ENCODE measurements at regions not wholly inside any gene's neighbourhood (a gene's known extent, or its start where the extent isn't known, plus 50 kb on each side); places are given as distances from the start of the nearest gene placed in this dataset.

GRCh38 chr9:99393993-99394392, 171.9 kb downstream of the SEC61B start:
- no peak for DNase-seq
- TF ChIP-seq, protein P1, sequence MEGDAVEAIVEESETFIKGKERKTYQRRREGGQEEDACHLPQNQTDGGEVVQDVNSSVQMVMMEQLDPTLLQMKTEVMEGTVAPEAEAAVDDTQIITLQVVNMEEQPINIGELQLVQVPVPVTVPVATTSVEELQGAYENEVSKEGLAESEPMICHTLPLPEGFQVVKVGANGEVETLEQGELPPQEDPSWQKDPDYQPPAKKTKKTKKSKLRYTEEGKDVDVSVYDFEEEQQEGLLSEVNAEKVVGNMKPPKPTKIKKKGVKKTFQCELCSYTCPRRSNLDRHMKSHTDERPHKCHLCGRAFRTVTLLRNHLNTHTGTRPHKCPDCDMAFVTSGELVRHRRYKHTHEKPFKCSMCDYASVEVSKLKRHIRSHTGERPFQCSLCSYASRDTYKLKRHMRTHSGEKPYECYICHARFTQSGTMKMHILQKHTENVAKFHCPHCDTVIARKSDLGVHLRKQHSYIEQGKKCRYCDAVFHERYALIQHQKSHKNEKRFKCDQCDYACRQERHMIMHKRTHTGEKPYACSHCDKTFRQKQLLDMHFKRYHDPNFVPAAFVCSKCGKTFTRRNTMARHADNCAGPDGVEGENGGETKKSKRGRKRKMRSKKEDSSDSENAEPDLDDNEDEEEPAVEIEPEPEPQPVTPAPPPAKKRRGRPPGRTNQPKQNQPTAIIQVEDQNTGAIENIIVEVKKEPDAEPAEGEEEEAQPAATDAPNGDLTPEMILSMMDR (IDR thresholded peaks at IDR 0.05; ENCODE audit: low read depth, low read length): no peak
- peaks cover 2% of the 10 kb centered on the region; the same call in 1 of the 2 replicates for H3K4me1 ChIP-seq
- no peaks in the 10 kb centered on the region for H3K36me3 ChIP-seq
- H3K27me3 ChIP-seq: no peaks in the 10 kb centered on the region
- H3K4me3 ChIP-seq (ENCODE audit: low read depth, low read length): no peak overlapping the region
- no peaks in the 10 kb centered on the region for H3K9me3 ChIP-seq

DNA sequence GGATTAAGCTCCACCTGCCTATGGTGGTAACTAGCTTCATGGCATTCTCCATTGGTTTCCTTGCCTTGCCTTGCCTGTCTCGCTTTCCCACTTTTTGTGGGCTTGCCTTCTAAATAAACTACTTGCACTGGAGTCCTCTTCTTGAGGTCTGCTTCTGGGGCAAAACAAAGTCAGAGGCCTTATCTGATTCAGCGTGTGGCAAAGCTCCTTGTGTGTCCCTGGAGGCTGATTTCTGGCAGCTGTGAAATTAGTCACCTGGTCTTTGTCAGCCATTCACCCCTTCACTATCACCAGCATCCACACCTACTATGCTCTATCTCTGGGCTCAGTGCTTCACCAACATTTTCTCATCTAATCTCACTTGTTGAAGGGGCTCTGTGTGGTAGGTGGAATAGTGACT, 176.2 kb downstream of the SEC61B start:
- Histone ChIP-seq H3K4me3 (ENCODE audit: low read depth, low read length) (no peak overlapping the region), H3K27me3 (no peaks in the 10 kb centered on the region), H3K36me3 (no peaks in the 10 kb centered on the region), H3K9me3 (no peaks in the 10 kb centered on the region), H3K4me1 (no peaks in the 10 kb centered on the region; the same call in 1 of the 2 replicates)
- TF ChIP-seq, protein P1 (IDR thresholded peaks at IDR 0.05; ENCODE audit: low read depth, low read length): no peak
- DNase-seq: no peak

DNA sequence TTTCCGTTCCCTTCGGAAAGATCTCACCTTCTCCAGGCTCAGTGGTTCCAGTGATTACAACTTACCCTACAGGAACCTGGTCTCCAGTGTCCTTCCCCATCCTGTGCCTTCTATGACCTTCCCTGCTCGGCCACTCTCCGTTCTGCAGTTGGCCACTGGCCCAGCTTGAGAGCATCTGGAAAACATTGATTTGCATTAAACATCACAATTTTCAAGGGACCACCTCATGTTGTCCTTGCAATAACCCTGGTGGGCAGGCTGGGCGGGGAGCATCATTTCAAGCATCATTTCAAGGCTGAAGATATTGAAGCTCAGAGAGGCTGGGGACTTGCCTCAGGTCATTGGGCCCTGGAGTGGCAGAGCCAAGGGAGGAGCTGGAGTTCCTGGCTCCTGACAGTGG, 177.4 kb downstream of the SEC61B start:
- H3K4me1 ChIP-seq: no peaks in the 10 kb centered on the region; the same call in 1 of the 2 replicates
- no peak for DNase-seq
- TF ChIP-seq, protein P1 (IDR thresholded peaks at IDR 0.05; ENCODE audit: low read depth, low read length): no peak
- H3K36me3 ChIP-seq: no peaks in the 10 kb centered on the region
- no peaks in the 10 kb centered on the region for H3K27me3 ChIP-seq
- no peaks in the 10 kb centered on the region for H3K9me3 ChIP-seq
- H3K4me3 ChIP-seq (ENCODE audit: low read depth, low read length): no peak overlapping the region

DNA sequence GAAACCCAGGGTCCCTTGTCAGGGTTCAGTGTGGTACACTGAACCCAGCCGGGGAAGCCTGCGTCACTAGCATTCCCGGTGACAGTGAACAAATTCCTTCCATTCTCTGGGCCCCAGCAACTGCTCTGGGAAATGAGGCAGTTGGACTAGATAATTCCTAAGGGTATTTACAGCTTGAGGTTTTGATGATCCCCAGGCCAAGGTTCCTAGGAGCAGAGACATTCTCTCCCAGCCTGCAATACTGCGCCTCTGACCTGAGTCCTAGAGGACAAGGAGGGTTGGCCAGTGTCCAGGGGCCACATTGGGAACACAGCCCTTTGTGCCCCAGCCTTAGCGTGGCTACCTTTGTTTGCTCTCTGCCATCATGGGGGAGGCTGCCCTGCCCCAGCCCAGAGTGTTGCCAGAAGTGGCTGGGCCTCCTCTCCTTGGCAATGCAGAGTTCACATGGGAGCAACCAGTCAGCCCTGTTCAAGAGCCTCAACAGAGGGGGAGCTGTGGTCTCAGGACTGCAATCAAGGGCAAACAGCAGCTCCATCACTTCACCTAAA, 178.2 kb downstream of the SEC61B start:
- Histone ChIP-seq H3K27me3 (no peaks in the 10 kb centered on the region), H3K4me1 (no peaks in the 10 kb centered on the region; the same call in 1 of the 2 replicates), H3K36me3 (no peaks in the 10 kb centered on the region), H3K9me3 (no peaks in the 10 kb centered on the region), H3K4me3 (ENCODE audit: low read depth, low read length) (no peak overlapping the region)
- no peak for DNase-seq
- TF ChIP-seq, protein P1 (IDR thresholded peaks at IDR 0.05; ENCODE audit: low read depth, low read length): peak; percentile 32; the same call in 1 of the 2 replicates

- no peaks in the 10 kb centered on the region for H3K36me3 ChIP-seq
- no peaks in the 10 kb centered on the region for H3K27me3 ChIP-seq
- no peak overlapping the region for H3K4me3 ChIP-seq (ENCODE audit: low read depth, low read length)
- H3K9me3 ChIP-seq: no peaks in the 10 kb centered on the region
- TF ChIP-seq, protein P1 (IDR thresholded peaks at IDR 0.05; ENCODE audit: low read depth, low read length): no peak
- DNase-seq: no peak
- no peaks in the 10 kb centered on the region; the same call in 1 of the 2 replicates for H3K4me1 ChIP-seq
Observed at GRCh38 chr9:99401680-99402504, 179.8 kb downstream of the SEC61B start.

GRCh38 chr9:99403371-99403770, 181.3 kb downstream of the SEC61B start:
- TF ChIP-seq, protein P1 (IDR thresholded peaks at IDR 0.05; ENCODE audit: low read depth, low read length): no peak
- Histone ChIP-seq H3K9me3 (no peaks in the 10 kb centered on the region; the same call in 1 of the 2 replicates), H3K36me3 (no peaks in the 10 kb centered on the region), H3K4me3 (ENCODE audit: low read depth, low read length) (no peak overlapping the region), H3K27me3 (no peaks in the 10 kb centered on the region), H3K4me1 (no peaks in the 10 kb centered on the region; the same call in 1 of the 2 replicates)
- no peak for DNase-seq

All from BE2C (cell line).